ENCODE measurements at regions not wholly inside any gene's neighbourhood (a gene's known extent, or its start where the extent isn't known, plus 50 kb on each side); places are given as distances from the start of the nearest gene placed in this dataset.

DNA sequence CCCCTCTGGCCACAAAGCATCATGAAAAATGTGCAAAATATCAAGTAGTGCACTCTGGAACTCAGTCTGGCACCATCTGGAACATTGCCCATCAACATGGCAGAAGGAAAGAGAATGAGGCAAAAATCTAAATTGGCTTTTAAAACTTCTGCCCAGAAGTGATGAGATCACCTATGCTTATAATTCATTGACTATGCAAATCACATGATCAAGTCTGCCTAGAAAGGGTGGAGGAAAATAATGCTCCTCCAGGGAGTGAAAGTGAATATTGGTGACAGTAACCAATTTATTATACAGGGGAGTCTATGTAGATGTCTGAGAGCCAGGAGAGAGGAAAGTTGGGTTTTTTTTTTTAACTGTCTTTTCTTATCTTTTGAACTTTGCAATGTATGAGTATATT lies 73.3 kb upstream of the HIF1A start:
- TF ChIP-seq, protein P1, sequence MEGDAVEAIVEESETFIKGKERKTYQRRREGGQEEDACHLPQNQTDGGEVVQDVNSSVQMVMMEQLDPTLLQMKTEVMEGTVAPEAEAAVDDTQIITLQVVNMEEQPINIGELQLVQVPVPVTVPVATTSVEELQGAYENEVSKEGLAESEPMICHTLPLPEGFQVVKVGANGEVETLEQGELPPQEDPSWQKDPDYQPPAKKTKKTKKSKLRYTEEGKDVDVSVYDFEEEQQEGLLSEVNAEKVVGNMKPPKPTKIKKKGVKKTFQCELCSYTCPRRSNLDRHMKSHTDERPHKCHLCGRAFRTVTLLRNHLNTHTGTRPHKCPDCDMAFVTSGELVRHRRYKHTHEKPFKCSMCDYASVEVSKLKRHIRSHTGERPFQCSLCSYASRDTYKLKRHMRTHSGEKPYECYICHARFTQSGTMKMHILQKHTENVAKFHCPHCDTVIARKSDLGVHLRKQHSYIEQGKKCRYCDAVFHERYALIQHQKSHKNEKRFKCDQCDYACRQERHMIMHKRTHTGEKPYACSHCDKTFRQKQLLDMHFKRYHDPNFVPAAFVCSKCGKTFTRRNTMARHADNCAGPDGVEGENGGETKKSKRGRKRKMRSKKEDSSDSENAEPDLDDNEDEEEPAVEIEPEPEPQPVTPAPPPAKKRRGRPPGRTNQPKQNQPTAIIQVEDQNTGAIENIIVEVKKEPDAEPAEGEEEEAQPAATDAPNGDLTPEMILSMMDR (conservative IDR thresholded peaks at IDR 0.05; ENCODE audit: low read depth in 2 of 2) = no peak
- TF ChIP-seq, protein P2, sequence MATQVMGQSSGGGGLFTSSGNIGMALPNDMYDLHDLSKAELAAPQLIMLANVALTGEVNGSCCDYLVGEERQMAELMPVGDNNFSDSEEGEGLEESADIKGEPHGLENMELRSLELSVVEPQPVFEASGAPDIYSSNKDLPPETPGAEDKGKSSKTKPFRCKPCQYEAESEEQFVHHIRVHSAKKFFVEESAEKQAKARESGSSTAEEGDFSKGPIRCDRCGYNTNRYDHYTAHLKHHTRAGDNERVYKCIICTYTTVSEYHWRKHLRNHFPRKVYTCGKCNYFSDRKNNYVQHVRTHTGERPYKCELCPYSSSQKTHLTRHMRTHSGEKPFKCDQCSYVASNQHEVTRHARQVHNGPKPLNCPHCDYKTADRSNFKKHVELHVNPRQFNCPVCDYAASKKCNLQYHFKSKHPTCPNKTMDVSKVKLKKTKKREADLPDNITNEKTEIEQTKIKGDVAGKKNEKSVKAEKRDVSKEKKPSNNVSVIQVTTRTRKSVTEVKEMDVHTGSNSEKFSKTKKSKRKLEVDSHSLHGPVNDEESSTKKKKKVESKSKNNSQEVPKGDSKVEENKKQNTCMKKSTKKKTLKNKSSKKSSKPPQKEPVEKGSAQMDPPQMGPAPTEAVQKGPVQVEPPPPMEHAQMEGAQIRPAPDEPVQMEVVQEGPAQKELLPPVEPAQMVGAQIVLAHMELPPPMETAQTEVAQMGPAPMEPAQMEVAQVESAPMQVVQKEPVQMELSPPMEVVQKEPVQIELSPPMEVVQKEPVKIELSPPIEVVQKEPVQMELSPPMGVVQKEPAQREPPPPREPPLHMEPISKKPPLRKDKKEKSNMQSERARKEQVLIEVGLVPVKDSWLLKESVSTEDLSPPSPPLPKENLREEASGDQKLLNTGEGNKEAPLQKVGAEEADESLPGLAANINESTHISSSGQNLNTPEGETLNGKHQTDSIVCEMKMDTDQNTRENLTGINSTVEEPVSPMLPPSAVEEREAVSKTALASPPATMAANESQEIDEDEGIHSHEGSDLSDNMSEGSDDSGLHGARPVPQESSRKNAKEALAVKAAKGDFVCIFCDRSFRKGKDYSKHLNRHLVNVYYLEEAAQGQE (IDR thresholded peaks at IDR 0.05; ENCODE audit: unreplicated experiment) = no peak
- TF ChIP-seq POLR2AphosphoS5 (IDR thresholded peaks at IDR 0.05; ENCODE audit: low read depth) (no peak), ZNF331 (CRISPR knock-in tag; IDR thresholded peaks at IDR 0.05; ENCODE audit: low read depth) (no peak), ZNF114 (CRISPR knock-in tag; IDR thresholded peaks at IDR 0.05) (no peak)
